ENCODE measurements at regions not wholly inside any gene's neighbourhood (a gene's known extent, or its start where the extent isn't known, plus 50 kb on each side); places are given as distances from the start of the nearest gene placed in this dataset.
"Not testable (repeated sequence)": the region's sequence is repeated elsewhere in the genome, so short reads cannot be mapped to it uniquely, and the experiment has no call there.

- no peak for DNase-seq (ENCODE audit: low read depth)
Measured at GRCh38 chr2:136324966-136325365, 207.0 kb upstream of the CXCR4 start.

- DNase-seq (ENCODE audit: low read depth): no peak
Measured at GRCh38 chr2:136323935-136324334, 206.0 kb upstream of the CXCR4 start.

- DNase-seq (ENCODE audit: low read depth): no peak
Measured at GRCh38 chr2:136323195-136323594, 205.2 kb upstream of the CXCR4 start.

- DNase-seq (ENCODE audit: low read depth): no peak
Measured at GRCh38 chr2:136322428-136322827, 204.5 kb upstream of the CXCR4 start.

- DNase-seq (ENCODE audit: low read depth): no peak
Measured at GRCh38 chr2:136319651-136320050, 201.7 kb upstream of the CXCR4 start.

- DNase-seq (ENCODE audit: low read depth): no peak
Measured at GRCh38 chr2:136319237-136319636, 201.3 kb upstream of the CXCR4 start.

- no peak for DNase-seq (ENCODE audit: low read depth)
Measured at GRCh38 chr2:136314240-136314639, 196.3 kb upstream of the CXCR4 start.

GRCh38 chr2:136312568-136312967, 194.6 kb upstream of the CXCR4 start:
- DNase-seq (ENCODE audit: low read depth): not testable (repeated sequence)

- no peak for DNase-seq (ENCODE audit: low read depth)
Measured at GRCh38 chr2:136310797-136311603, 193.1 kb upstream of the CXCR4 start.

GRCh38 chr2:136310005-136310495, 192.1 kb upstream of the CXCR4 start:
- DNase-seq (ENCODE audit: low read depth): no peak

- no peak for DNase-seq (ENCODE audit: low read depth)
Measured at GRCh38 chr2:136308611-136309010, 190.7 kb upstream of the CXCR4 start.

GRCh38 chr2:136306836-136307235, 188.9 kb upstream of the CXCR4 start:
- DNase-seq (ENCODE audit: low read depth): no peak

GRCh38 chr2:136305517-136306192, 187.7 kb upstream of the CXCR4 start:
- DNase-seq (ENCODE audit: low read depth): peak; percentile 45

GRCh38 chr2:136301006-136301405, 183.1 kb upstream of the CXCR4 start:
- no peak for DNase-seq (ENCODE audit: low read depth)

GRCh38 chr2:136298631-136299030, 180.7 kb upstream of the CXCR4 start:
- no peak for DNase-seq (ENCODE audit: low read depth)

- DNase-seq (ENCODE audit: low read depth): no peak
Measured at GRCh38 chr2:136297994-136298393, 180.0 kb upstream of the CXCR4 start.

- DNase-seq (ENCODE audit: low read depth): no peak
Measured at GRCh38 chr2:136297312-136297711, 179.4 kb upstream of the CXCR4 start.

- no peak for DNase-seq (ENCODE audit: low read depth)
Measured at GRCh38 chr2:136295168-136295567, 177.2 kb upstream of the CXCR4 start.

- no peak for DNase-seq (ENCODE audit: low read depth)
Measured at GRCh38 chr2:136291871-136292270, 173.9 kb upstream of the CXCR4 start.

- DNase-seq (ENCODE audit: low read depth): no peak
Measured at GRCh38 chr2:136290326-136290725, 172.4 kb upstream of the CXCR4 start.

GRCh38 chr2:136288249-136288648, 170.3 kb upstream of the CXCR4 start:
- DNase-seq (ENCODE audit: low read depth): no peak

- no peak for DNase-seq (ENCODE audit: low read depth)
Measured at GRCh38 chr2:136286423-136286822, 168.5 kb upstream of the CXCR4 start.

All from stimulated activated CD4-positive, alpha-beta T cell treated with anti-CD3 and anti-CD28 coated beads, Interleukin-2, amount 100 ng/mL, for 4 hours (primary cell).